HG02610 (cell line): ENCODE measurements at regions not wholly inside any gene's neighbourhood (a gene's known extent, or its start where the extent isn't known, plus 50 kb on each side); places are given as distances from the start of the nearest gene placed in this dataset.
"Not testable (repeated sequence)": the region's sequence is repeated elsewhere in the genome, so short reads cannot be mapped to it uniquely, and the experiment has no call there.

ENCODE experiments used
- ATAC-seq: cut with Tn5 transposase; IDR thresholded peaks from one replicate; pipeline ENCODE4 v1.9.1; 2021; ENCODE audit warnings: mild to moderate bottlenecking, moderate library complexity; ENCODE audit not compliant: unreplicated experiment

GRCh38 chr3:75241226-75241962, 422.7 kb upstream of the FRG2C start:
- not testable (repeated sequence) for ATAC-seq

- no peak for ATAC-seq
Observed at GRCh38 chr3:75242012-75242735, 422.0 kb upstream of the FRG2C start.

GRCh38 chr3:75248974-75249373, 415.2 kb upstream of the FRG2C start:
- ATAC-seq = no peak

- ATAC-seq = no peak
Observed at GRCh38 chr3:75254685-75255084, 409.4 kb upstream of the FRG2C start.

GRCh38 chr3:75258825-75259683, 405.1 kb upstream of the FRG2C start:
- ATAC-seq = not testable (repeated sequence)

GRCh38 chr3:75260975-75261374, 403.2 kb upstream of the FRG2C start:
- not testable (repeated sequence) for ATAC-seq

GRCh38 chr3:75262661-75263060, 401.5 kb upstream of the FRG2C start:
- no peak for ATAC-seq

GRCh38 chr3:75265897-75266296, 398.2 kb upstream of the FRG2C start:
- ATAC-seq = no peak

- ATAC-seq = not testable (repeated sequence)
Observed at GRCh38 chr3:75268576-75268975, 395.6 kb upstream of the FRG2C start.

- not testable (repeated sequence) for ATAC-seq
Observed at GRCh38 chr3:75272237-75272636, 391.9 kb upstream of the FRG2C start.

- ATAC-seq = no peak
Observed at GRCh38 chr3:75272691-75273090, 391.4 kb upstream of the FRG2C start.

- ATAC-seq = peak; percentile 59
Observed at GRCh38 chr3:75285531-75286148, 378.5 kb upstream of the FRG2C start.

- not testable (repeated sequence) for ATAC-seq
Observed at GRCh38 chr3:75288972-75289574, 375.1 kb upstream of the FRG2C start.

GRCh38 chr3:75294124-75294523, 370.0 kb upstream of the FRG2C start:
- ATAC-seq = peak; percentile 76

- no peak for ATAC-seq
Observed at GRCh38 chr3:75295013-75295412, 369.1 kb upstream of the FRG2C start.

- ATAC-seq = no peak
Observed at GRCh38 chr3:75296858-75297257, 367.3 kb upstream of the FRG2C start.

- no peak for ATAC-seq
Observed at GRCh38 chr3:75300606-75301005, 363.5 kb upstream of the FRG2C start.

- not testable (repeated sequence) for ATAC-seq
Observed at GRCh38 chr3:75301050-75301449, 363.1 kb upstream of the FRG2C start.

GRCh38 chr3:75303741-75304140, 360.4 kb upstream of the FRG2C start:
- no peak for ATAC-seq

GRCh38 chr3:75305901-75306300, 358.2 kb upstream of the FRG2C start:
- no peak for ATAC-seq
